PFSK-1 (cell line): ENCODE measurements at regions not wholly inside any gene's neighbourhood (a gene's known extent, or its start where the extent isn't known, plus 50 kb on each side); places are given as distances from the start of the nearest gene placed in this dataset.

Experiments
- FOXP2 ChIP-seq: optimal IDR thresholded peaks from 2 replicates; pipeline ENCODE3; 2011; ENCODE audit warnings: borderline replicate concordance, control low read depth, inconsistent platforms; ENCODE audit not compliant: insufficient read depth; ENCODE audit errors: extremely low read length, extremely low read depth
- POLR2AphosphoS5 ChIP-seq: IDR thresholded peaks from 2 replicates; pipeline ENCODE4 v1.6.1; 2012; ENCODE audit warnings: low read depth, mild to moderate bottlenecking, control low read depth, low read length, moderate library complexity
- SIN3A ChIP-seq: IDR thresholded peaks from 2 replicates; pipeline ENCODE4 v1.6.1; 2012; ENCODE audit warnings: mild to moderate bottlenecking, low read length, moderate library complexity, borderline replicate concordance; ENCODE audit not compliant: insufficient read depth
- TAF1 ChIP-seq: IDR thresholded peaks from 2 replicates; pipeline ENCODE4 v1.6.1; 2012; ENCODE audit warnings: low read length, control low read depth, borderline replicate concordance; ENCODE audit not compliant: insufficient read depth
- TF ChIP-seq, protein P1 (sequence below), 2 experiments: IDR thresholded peaks; 2 replicates each; pipeline versions ENCODE4 v1.6.1 to v1.8.0; 2011 to 2012; ENCODE audit warnings: low read depth in 2 of 2, low read length in 2 of 2, control low read depth in 1 of 2, inconsistent platforms in 1 of 2, mild to moderate bottlenecking in 1 of 2, moderate library complexity in 1 of 2; ENCODE audit not compliant: insufficient read depth in 1 of 2

DNA sequence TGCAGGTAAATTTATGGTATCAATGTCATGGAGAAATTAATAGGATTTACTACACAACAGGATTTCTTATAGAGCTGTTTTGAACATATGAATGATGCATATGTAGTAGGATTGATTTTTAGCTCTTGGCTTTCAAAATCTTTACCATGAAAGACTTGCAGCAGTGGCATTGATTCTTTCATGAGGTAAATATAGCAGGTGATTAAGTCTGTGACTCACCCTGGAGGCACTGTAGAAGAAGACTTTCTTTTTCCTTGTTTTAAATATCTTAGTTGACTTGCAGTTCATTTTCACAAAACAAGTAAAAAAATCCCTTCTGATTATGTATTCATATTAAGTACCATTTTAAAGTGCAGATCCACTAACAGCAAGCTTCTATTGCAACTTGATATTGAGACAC lies 463.0 kb downstream of the FBXO15 start:
- TF ChIP-seq FOXP2 = no peak
- TF ChIP-seq TAF1 = no peak
- no peak for TF ChIP-seq SIN3A
- TF ChIP-seq POLR2AphosphoS5 = no peak
- TF ChIP-seq, protein P1, sequence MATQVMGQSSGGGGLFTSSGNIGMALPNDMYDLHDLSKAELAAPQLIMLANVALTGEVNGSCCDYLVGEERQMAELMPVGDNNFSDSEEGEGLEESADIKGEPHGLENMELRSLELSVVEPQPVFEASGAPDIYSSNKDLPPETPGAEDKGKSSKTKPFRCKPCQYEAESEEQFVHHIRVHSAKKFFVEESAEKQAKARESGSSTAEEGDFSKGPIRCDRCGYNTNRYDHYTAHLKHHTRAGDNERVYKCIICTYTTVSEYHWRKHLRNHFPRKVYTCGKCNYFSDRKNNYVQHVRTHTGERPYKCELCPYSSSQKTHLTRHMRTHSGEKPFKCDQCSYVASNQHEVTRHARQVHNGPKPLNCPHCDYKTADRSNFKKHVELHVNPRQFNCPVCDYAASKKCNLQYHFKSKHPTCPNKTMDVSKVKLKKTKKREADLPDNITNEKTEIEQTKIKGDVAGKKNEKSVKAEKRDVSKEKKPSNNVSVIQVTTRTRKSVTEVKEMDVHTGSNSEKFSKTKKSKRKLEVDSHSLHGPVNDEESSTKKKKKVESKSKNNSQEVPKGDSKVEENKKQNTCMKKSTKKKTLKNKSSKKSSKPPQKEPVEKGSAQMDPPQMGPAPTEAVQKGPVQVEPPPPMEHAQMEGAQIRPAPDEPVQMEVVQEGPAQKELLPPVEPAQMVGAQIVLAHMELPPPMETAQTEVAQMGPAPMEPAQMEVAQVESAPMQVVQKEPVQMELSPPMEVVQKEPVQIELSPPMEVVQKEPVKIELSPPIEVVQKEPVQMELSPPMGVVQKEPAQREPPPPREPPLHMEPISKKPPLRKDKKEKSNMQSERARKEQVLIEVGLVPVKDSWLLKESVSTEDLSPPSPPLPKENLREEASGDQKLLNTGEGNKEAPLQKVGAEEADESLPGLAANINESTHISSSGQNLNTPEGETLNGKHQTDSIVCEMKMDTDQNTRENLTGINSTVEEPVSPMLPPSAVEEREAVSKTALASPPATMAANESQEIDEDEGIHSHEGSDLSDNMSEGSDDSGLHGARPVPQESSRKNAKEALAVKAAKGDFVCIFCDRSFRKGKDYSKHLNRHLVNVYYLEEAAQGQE (IDR thresholded peaks at IDR 0.05; ENCODE audit: insufficient read depth in 1 of 2, low read depth in 2 of 2, low read length in 2 of 2) = no peak

DNA sequence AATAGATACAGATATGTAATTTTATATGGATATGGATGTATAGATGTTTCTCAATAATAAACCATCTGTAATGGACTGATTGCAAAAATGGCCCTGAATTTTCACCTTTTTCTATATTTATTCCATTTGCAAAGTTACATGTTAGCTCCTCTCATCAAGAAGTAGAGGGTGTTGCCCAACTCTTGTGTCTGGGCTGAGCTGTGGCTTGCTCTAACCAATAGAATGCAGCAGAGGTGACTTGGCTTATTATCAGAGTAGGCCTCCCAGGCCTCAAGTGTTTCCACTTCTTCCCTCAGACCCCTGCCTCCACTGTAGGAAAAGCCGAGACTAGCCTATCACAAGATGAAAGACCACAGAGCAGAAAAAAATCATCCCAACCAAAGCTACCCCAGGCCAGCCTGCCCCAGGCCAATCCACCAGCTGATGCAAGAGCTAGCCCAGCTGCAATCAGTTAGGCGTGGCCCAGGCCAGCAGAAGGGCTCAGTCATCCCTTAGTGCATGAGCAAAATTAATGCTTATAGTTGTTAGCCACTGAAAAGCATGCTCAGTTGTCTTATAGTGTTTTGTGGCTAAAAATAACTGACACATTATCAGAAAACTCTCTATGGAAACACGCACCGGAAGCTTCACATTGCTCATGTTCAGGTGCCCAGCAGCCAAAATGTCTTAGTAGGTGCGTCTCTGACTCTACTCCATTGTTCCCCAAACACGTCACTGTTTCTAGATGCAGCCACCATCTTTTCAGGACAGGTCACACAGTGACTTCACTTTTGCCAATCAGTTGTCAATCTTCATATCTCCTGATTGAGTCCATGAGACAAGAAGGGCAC lies 464.0 kb downstream of the FBXO15 start:
- no peak for TF ChIP-seq TAF1
- no peak for TF ChIP-seq SIN3A
- TF ChIP-seq FOXP2 = no peak
- no peak for TF ChIP-seq POLR2AphosphoS5
- TF ChIP-seq, protein P1 (IDR thresholded peaks at IDR 0.05; ENCODE audit: insufficient read depth in 1 of 2, low read depth in 2 of 2, low read length in 2 of 2) = no peak

DNA sequence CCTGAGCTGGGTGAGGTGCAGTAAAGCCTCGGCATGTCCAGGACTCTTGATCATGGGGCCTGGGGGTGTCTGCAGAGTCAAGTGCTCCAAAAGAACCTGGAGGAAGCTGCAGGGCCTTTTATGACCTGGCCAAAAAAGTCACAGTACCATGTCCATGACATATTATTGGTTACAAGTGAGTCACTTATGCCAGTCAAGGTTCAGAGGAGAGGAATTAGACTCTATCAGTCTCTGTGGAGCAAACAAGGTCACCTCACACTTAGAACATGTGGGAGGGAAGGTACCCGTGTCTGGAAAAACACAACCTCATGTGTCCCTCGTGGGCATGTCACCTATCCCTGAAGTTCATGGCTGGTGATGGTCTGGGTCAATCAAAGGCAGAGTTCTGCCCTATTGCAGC lies 465.7 kb downstream of the FBXO15 start:
- TF ChIP-seq, protein P1 (IDR thresholded peaks at IDR 0.05; ENCODE audit: insufficient read depth in 1 of 2, low read depth in 2 of 2, low read length in 2 of 2) = no peak
- TF ChIP-seq TAF1 (no peak), POLR2AphosphoS5 (no peak)

DNA sequence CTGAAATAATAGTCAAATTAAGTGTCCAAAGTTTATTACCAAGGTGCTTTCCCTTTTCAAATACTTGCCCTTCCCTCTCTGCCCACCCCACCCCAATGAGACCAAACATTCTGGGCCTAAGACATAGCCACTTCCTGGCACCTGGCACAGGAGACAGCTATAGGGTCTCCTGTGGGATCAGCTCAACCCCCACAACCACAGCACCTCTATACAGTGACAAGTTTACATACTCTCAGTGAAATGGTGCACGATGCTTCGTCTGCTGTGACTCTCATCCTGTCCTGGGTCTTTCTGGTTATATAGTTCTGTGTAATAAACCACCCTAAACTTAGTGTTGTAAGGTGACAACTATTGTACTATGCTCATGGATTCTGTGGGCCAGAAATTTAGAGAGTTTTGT lies 466.2 kb downstream of the FBXO15 start:
- TF ChIP-seq FOXP2 (no peak), SIN3A (no peak), TAF1 (no peak), POLR2AphosphoS5 (no peak)
- TF ChIP-seq, protein P1 (IDR thresholded peaks at IDR 0.05; ENCODE audit: insufficient read depth in 1 of 2, low read depth in 2 of 2, low read length in 2 of 2) = no peak
